DND-41 (cell line): ENCODE measurements at regions not wholly inside any gene's neighbourhood (a gene's known extent, or its start where the extent isn't known, plus 50 kb on each side); places are given as distances from the start of the nearest gene placed in this dataset.

Source experiments
- ATAC-seq: fragments of 200-7000 bp; cut with Tn5 transposase; 3 replicates; pipeline ENCODE4 v1.9.1; 2021; ENCODE audit warnings: low read depth; ENCODE audit not compliant: insufficient read depth
- DNase-seq: peaks from one replicate; pipeline ENCODE4 v3.0.0-alpha.2; 2020
- H2AFZ ChIP-seq: 2 replicates; pipeline ENCODE4 v1.6.0; 2012; ENCODE audit warnings: low read depth, low read length
- H3K27ac ChIP-seq: 2 replicates; pipeline ENCODE4 v1.5.1; 2012; ENCODE audit warnings: low read length, inconsistent platforms
- H3K27me3 ChIP-seq: fragments of 200-600 bp; sonication (generic); 2 replicates; pipeline ENCODE4 v1.6.0; 2012; ENCODE audit warnings: low read length, mild to moderate bottlenecking, inconsistent platforms; ENCODE audit not compliant: insufficient read depth, poor library complexity
- H3K36me3 ChIP-seq: 2 replicates; pipeline ENCODE4 v1.5.1; 2012; ENCODE audit warnings: low read length, inconsistent platforms; ENCODE audit not compliant: insufficient read depth
- H3K4me1 ChIP-seq: 2 replicates; pipeline ENCODE4 v1.5.1; 2012; ENCODE audit warnings: mild to moderate bottlenecking, low read length; ENCODE audit not compliant: insufficient read depth
- H3K4me2 ChIP-seq: 2 replicates; pipeline ENCODE4 v1.6.0; 2012; ENCODE audit warnings: mild to moderate bottlenecking, moderate library complexity, low read length, inconsistent platforms; ENCODE audit not compliant: insufficient read depth
- H3K4me3 ChIP-seq, 2 experiments: fragments of 200-600 bp in 1 of 2; shearing (Covaris generic) in 1 of 2; 2 replicates each; pipeline ENCODE4 v1.5.1; 2012 to 2016; ENCODE audit warnings: inconsistent platforms in 2 of 2, low read length in 2 of 2, mild to moderate bottlenecking in 2 of 2, low read depth in 1 of 2, moderate library complexity in 1 of 2
- H3K79me2 ChIP-seq: 2 replicates; pipeline ENCODE4 v1.6.0; 2012; ENCODE audit warnings: low read length, inconsistent platforms; ENCODE audit not compliant: insufficient read depth
- H3K9ac ChIP-seq: 2 replicates; pipeline ENCODE4 v1.6.0; 2012; ENCODE audit warnings: low read depth, mild to moderate bottlenecking, inconsistent platforms, low read length, moderate library complexity
- H3K9me3 ChIP-seq: 2 replicates; pipeline ENCODE4 v1.5.1; 2012; ENCODE audit warnings: low read length, moderate library complexity, mild to moderate bottlenecking, inconsistent platforms; ENCODE audit not compliant: insufficient read depth, severe bottlenecking
- H4K20me1 ChIP-seq: 2 replicates; pipeline ENCODE4 v1.6.0; 2012; ENCODE audit warnings: low read length; ENCODE audit not compliant: insufficient read depth
- EZH2 ChIP-seq: IDR thresholded peaks from 3 replicates; pipeline ENCODE4 v1.6.1; 2012; ENCODE audit warnings: borderline replicate concordance, low read depth, mild to moderate bottlenecking, moderate library complexity, low read length, inconsistent platforms; ENCODE audit not compliant: severe bottlenecking
- TF ChIP-seq, protein P1 (sequence below): IDR thresholded peaks from 2 replicates; pipeline ENCODE4 v1.5.1; 2012; ENCODE audit warnings: borderline replicate concordance, low read length, moderate library complexity, mild to moderate bottlenecking; ENCODE audit not compliant: poor library complexity, severe bottlenecking; ENCODE audit errors: extremely low read depth

DNA sequence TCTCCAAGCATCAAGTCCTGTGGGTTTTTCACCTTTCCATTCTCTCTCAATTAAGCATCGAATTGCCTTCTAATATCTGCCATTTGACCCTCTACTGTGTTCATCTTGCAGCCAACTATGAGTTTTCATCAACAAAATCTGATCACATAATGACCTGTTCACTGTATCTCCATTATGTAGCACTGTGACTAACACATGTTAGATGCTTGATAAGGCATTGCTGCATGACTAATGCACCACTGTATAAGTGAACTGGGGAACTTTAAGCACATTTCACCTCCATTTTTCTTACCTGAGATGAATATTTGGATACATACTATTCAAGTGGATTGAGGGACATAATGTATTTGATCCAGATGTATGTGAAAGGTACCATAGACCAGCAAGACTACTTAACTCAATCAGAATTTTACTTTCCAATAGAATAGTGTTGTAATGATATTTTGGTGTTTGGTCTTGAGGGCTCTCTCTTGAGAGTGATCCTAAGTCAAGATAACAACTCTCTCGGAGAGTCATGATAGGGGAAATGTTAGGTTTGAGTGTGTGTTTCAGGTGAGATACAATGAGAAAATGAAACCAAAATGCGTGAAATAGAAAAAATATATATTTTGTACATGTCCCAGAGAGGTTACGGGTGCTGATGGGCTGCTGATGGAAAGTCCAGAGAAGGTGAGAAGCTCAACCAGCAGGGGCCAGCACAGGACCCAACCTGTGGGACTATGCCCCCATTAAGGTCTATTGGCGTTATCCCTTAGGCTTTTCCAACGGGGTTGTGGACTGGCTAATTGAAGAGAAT is 60.2 kb upstream of the HS3ST1 start:
- H3K27ac ChIP-seq = no peak overlapping the region
- H3K4me2 ChIP-seq = no peak overlapping the region
- 0 out of 2 replicates have a peak, but pooled peaks cover 5% of the 10 kb centered on the region for H3K4me1 ChIP-seq
- H2AFZ ChIP-seq = no peak overlapping the region
- no peak for DNase-seq
- H4K20me1 ChIP-seq = no peaks in the 10 kb centered on the region
- no peaks in the 10 kb centered on the region for H3K27me3 ChIP-seq
- no peaks in the 10 kb centered on the region for H3K79me2 ChIP-seq
- no peaks in the 10 kb centered on the region for H3K9me3 ChIP-seq
- H3K4me3 ChIP-seq = no peak overlapping the region
- ATAC-seq = no peak
- no peak overlapping the region for H3K9ac ChIP-seq
- no peaks in the 10 kb centered on the region for H3K36me3 ChIP-seq
- TF ChIP-seq, protein P1, sequence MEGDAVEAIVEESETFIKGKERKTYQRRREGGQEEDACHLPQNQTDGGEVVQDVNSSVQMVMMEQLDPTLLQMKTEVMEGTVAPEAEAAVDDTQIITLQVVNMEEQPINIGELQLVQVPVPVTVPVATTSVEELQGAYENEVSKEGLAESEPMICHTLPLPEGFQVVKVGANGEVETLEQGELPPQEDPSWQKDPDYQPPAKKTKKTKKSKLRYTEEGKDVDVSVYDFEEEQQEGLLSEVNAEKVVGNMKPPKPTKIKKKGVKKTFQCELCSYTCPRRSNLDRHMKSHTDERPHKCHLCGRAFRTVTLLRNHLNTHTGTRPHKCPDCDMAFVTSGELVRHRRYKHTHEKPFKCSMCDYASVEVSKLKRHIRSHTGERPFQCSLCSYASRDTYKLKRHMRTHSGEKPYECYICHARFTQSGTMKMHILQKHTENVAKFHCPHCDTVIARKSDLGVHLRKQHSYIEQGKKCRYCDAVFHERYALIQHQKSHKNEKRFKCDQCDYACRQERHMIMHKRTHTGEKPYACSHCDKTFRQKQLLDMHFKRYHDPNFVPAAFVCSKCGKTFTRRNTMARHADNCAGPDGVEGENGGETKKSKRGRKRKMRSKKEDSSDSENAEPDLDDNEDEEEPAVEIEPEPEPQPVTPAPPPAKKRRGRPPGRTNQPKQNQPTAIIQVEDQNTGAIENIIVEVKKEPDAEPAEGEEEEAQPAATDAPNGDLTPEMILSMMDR = no peak
- TF ChIP-seq EZH2 = no peak

DNA sequence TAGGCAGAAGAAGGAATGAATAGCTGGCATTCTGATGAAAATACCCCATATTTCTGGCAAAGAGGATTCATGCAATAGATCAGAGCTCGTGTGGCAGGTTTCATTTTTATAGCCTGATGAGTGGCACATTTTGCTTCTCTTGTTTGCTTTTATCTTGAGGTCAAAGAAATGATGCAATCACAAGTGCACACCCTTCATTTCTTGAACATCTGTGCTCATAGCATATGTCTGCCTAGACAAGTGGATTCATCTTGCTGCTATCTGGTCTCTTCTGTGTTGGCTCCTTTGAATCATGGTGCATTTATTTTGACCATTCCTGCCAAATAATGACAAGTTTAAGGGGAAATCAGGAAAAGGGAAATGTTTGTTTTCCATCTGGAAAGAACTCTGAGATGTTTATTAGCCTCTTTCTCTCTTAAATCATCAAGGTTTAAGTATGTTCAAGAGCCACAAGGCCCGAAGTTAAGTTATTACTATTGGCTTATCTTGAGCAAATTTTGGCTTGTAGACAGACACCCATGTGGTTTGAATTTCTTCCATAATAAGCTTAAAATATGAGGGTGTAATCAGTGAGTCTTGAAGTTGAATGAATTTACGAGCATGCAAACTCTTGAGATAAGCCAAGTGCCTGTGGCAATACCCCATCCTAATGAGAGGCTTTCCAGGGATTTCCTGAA is 59.3 kb upstream of the HS3ST1 start:
- Histone ChIP-seq H2AFZ (no peak overlapping the region), H3K4me3 (no peak overlapping the region), H4K20me1 (no peaks in the 10 kb centered on the region), H3K4me1 (0 out of 2 replicates have a peak, but pooled peaks cover 5% of the 10 kb centered on the region), H3K27ac (no peak overlapping the region), H3K79me2 (no peaks in the 10 kb centered on the region), H3K4me2 (no peak overlapping the region), H3K27me3 (no peaks in the 10 kb centered on the region), H3K36me3 (no peaks in the 10 kb centered on the region), H3K9ac (no peak overlapping the region), H3K9me3 (no peaks in the 10 kb centered on the region)
- TF ChIP-seq EZH2 = no peak
- DNase-seq = no peak
- ATAC-seq = peak; percentile 73

DNA sequence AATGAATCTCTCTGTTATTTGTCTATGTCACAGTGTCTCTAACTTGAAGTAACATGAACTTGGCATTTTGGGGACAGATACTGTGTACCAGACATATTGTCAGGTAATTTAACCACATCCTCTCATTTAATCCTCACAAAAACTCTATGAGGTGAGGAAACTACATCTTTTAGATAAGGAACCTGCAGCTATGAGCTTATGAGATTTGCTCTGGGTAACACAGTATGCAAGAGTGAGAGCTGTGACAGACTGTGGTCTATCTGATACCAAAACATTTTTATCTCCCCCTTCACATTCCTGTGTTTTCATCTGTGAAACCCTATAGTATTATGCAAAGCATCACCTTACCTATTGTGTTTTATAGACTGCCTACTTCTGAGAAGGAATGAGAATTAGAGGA is 58.4 kb upstream of the HS3ST1 start:
- H3K4me2 ChIP-seq = no peak overlapping the region
- no peaks in the 10 kb centered on the region for H4K20me1 ChIP-seq
- no peaks in the 10 kb centered on the region for H3K79me2 ChIP-seq
- DNase-seq = no peak
- no peaks in the 10 kb centered on the region for H3K27me3 ChIP-seq
- no peak overlapping the region for H2AFZ ChIP-seq
- H3K4me3 ChIP-seq = no peak overlapping the region
- ATAC-seq = peak; percentile 71
- H3K9me3 ChIP-seq = no peaks in the 10 kb centered on the region
- no peaks in the 10 kb centered on the region for H3K36me3 ChIP-seq
- H3K27ac ChIP-seq = no peak overlapping the region
- H3K4me1 ChIP-seq = 0 out of 2 replicates have a peak, but pooled peaks cover 5% of the 10 kb centered on the region
- no peak overlapping the region for H3K9ac ChIP-seq
- TF ChIP-seq, protein P1 = no peak
- TF ChIP-seq EZH2 = no peak

DNA sequence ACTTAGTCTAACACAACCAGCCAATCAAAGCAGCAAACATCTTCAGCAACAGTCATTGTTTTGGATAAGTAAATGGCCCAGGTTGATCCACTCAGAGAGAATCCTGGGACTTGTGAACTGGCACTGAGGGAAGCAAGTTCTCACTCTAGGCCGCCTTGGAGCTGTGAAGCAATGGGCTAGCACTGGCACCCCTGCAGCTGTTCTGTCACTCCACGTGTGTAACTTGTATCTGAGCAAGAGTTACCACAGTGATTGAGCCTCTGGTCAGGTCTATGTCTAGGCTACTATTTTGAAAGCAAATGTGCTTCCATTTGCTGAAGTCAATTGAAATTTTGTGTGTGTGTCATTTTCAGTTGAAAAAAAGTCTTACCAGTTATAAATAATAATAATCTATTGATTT is 57.2 kb upstream of the HS3ST1 start:
- Histone ChIP-seq H4K20me1 (no peaks in the 10 kb centered on the region), H3K9me3 (no peaks in the 10 kb centered on the region), H3K4me3 (no peak overlapping the region), H3K79me2 (no peaks in the 10 kb centered on the region), H3K4me2 (no peak overlapping the region), H2AFZ (no peak overlapping the region), H3K36me3 (no peaks in the 10 kb centered on the region), H3K9ac (no peak overlapping the region), H3K4me1 (peaks cover 11% of the 10 kb centered on the region), H3K27ac (no peak overlapping the region), H3K27me3 (no peaks in the 10 kb centered on the region)
- DNase-seq = no peak
- ATAC-seq = no peak
- TF ChIP-seq EZH2 = no peak
- TF ChIP-seq, protein P1 = no peak
